H54 (cell line): ENCODE measurements at regions not wholly inside any gene's neighbourhood (a gene's known extent, or its start where the extent isn't known, plus 50 kb on each side); places are given as distances from the start of the nearest gene placed in this dataset.

ENCODE experiments used
- DNase-seq: peaks from one replicate; pipeline ENCODE4 v3.0.0; 2011; ENCODE audit warnings: low spot score, mixed read lengths; ENCODE audit not compliant: insufficient read length
- FAIRE-seq: peaks from 3 replicates; lab custom pipeline; 2011; peaks lifted over from hg19 to GRCh38; lab: Jason Lieb, UNC
- POLR2A ChIP-seq: IDR thresholded peaks from 2 replicates; pipeline ENCODE4 v1.6.1; 2011; ENCODE audit warnings: low read depth, mild to moderate bottlenecking, low read length

DNA sequence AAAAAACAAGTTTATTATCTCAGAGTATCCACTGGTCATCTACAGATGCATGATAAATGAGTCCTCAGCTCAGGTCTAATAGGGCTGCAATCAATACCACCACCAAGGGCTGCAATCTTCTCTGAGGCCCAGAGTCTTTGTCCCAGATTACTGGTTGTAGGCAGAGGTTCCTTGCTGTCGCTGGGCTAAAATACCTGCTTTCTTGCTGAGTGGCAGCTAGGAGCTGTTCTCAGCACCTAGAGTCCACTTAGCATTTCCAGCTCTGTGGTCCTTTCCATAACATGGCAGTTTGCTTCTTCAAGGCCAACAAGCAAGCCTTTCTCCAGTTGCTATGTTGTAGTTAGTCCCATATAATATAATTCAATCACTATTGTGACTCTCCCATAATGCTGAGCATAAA is 351.3 kb downstream of the SLITRK1 start:
- no peak for FAIRE-seq
- DNase-seq: no peak
- TF ChIP-seq POLR2A: no peak

DNA sequence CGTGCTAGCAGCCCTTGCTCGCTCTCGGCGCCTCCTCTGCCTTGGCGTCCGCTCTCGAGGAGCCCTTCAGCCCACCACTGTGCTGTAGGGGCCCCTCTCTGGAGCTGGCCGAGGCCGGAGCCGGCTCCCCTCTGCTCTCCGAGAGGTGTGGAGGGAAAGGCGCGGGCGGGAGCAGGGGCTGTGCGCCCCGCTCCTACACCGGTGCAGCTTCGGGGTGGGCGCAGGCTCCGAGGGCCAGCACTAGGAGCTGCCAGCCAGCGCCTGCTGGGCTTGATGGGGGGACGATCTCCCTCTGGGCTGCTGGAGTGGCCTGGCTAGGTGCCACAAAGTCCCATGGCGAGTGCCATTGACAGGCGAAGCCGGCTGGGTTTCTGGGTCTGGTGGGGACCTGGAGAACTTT is 365.5 kb downstream of the SLITRK1 start:
- no peak for DNase-seq
- no peak for TF ChIP-seq POLR2A
- no peak for FAIRE-seq

DNA sequence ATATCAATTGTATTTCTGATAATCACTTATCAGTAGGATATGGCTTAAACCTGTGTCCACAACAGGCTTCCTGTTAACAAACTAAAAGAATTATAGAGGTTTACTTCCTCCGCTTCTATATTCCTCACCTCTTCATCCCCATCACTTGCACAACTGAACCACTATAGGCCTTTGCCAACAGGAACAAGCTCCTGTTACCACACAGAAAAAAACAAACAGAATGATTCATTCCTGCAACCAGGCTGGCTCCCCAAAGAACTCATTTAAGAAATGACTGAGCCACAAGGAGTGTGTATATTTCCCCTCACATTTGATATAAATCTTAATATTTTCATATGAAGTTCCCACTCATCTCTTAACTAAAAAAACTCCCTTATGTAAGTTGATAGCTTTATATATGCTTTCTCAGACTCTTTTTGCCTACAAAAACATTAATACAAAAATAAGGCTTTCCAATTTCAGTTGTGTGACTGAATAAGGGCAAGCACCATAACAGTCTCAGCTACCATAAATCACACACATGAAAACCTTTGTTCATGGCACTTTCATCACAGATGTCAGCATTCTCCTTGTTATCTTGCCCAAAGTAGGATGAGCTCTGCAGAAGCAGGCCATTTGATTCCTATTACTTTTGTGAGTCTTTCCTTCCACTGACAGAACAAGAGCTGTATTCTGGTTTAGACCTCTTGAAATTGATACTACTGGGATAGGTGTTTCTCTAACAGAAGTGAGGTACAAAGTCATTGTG is 366.8 kb downstream of the SLITRK1 start:
- peak; percentile 88 for FAIRE-seq
- DNase-seq: peak; percentile 7
- TF ChIP-seq POLR2A: no peak

DNA sequence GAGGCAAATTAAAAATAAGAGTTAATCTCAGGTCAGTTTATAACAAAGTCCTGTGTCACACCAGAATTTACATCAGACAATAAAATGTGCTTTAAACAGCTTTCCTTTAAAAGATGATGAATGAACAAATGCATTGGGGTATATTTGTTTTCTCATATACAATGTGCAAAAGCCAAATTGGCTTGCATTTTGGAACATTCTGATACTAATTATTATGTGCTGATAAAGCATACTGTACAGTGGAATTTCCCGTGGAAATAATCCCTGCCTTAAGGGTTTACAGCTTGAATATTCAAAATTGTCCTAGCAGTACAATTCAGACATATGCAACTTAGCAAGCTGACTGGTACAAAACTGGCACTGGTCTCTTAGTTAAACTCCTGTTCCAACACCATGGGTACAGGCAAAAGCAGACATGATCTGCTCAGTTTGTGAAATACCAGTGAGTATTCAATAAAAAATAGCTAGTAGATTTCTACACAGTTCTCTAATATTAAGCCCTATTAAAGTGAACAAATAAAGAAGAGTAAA is 373.4 kb downstream of the SLITRK1 start:
- no peak for TF ChIP-seq POLR2A
- FAIRE-seq: no peak
- no peak for DNase-seq

DNA sequence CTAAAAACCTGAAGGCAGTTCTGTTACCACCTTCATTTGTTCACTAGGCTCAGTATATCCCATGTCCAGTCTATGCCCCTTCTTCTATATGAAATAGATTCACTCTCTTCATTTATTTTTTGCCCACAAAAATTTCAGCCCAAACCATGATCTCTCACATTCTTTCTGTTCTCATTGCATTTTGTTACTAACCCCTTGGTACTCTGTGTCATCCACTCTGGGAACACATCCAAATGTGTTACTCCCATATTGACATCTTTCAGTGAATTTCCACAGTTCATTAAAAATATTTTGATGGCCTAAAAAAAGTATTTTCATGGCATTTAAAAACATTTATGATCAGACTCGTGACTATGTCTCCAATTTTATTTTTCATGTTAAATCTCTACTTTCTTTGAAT is 378.9 kb downstream of the SLITRK1 start:
- FAIRE-seq (peak; percentile 74), DNase-seq (no peak)
- no peak for TF ChIP-seq POLR2A

DNA sequence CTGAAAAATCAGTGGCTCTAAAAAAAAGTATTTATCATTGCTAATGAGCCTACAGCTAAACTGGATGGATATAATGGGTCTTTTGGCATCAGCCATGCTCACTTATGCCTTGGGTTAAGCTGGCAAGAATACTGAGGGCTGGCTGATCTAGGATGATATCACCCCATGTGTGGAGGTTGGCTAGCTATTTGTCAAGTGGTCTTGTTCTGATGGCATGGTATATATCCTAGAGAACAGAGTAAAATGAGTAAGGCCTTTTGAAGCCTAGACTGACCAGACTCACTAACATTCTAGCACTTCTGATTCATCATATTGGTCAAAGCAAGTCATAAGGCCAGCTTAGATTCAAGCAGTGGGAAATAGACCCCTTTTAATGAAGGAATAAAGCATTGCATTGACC is 383.0 kb downstream of the SLITRK1 start:
- no peak for DNase-seq
- peak; percentile 80 for FAIRE-seq
- TF ChIP-seq POLR2A: no peak

DNA sequence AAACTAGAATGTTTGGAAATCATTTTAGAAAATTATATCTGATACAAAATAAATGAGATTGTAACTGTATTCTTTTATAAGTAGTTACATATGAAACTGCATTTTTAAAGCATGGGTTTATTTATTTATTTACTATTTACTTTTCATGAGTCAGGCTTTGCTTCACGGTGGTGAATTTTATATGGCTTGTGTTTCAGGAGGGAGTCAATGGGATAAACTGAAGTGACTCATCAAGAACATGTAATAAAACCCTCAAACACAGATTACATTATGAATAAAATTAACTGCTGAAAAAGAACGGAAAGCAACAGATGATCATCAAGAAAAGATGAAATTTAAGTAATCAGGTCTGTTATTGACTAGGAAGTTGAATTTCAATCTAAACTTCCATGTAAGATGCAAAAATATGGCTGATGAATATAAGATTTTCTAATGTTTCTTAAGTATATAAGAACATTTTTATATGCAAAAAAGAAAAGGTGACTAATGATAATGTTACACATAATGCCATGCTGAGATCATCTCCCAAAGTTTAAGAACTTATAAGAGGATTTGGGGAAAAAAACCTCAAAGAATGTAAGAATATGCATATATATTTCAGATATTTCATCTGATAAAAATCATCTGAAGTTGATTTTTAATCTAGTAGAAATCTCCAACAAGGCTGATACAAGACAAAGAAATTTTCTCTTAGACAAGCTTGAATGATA is 383.6 kb downstream of the SLITRK1 start:
- DNase-seq (no peak), FAIRE-seq (peak; percentile 23)
- no peak for TF ChIP-seq POLR2A

DNA sequence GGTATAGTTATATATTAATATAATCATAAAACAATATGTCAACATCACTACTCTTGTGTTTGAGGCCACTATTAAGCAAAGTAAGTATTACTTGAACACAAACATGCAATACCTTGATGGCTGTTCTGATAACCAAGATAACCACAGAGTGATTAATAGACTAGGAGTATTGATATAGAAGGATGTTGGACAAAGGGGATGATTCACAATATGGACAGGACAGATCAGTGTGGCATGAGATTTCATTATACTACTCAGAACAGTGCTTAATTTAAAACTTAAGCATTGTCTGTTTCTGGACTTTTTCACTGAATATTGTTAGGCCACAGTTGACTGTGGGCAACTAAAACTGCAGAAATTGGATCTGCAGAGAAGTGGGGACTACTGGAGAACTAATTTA is 384.2 kb downstream of the SLITRK1 start:
- TF ChIP-seq POLR2A: no peak

DNA sequence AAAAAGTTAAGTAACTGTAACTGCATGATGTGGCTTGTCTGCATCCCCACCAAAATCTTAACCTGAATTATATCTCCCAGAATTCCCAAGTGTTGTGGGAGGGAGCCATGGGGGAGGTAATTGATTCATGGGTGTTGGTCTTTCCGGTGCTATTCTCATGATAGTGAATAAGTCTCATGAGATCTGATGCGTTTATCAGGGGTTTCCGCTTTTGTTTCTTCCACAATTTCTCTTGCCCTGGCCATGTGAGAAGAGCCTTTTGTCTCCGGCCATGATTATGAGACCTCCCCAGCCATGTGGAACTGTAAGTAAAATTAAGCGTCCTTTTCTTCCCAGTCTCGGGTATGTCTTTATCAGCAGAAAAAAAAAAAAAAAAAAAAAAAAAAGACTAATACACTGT is 385.8 kb downstream of the SLITRK1 start:
- no peak for TF ChIP-seq POLR2A
- DNase-seq (no peak), FAIRE-seq (peak; percentile 30)

More for the DNA sequence above, 384.2 kb downstream of the SLITRK1 start:
- FAIRE-seq (peak; percentile 45), DNase-seq (no peak)

DNA sequence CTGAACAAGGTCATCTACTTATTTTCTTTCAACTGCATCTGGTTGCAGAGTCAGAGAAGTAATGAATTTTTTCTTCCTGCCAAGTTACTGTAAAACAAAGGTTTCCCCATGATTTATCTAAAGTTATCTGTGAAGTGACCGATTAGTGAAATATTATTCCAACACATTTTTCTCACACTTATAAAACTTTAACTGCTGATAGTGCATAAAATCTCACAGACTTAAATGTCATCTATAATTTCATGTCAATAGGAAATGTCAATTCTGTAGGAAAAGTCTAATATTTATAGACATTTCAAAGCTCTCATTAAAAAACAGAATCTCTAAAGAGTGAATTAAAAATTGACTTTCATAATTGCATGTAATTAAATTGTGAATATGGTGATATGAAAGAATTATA is 397.2 kb downstream of the SLITRK1 start:
- FAIRE-seq (no peak), DNase-seq (no peak)
- TF ChIP-seq POLR2A: no peak

DNA sequence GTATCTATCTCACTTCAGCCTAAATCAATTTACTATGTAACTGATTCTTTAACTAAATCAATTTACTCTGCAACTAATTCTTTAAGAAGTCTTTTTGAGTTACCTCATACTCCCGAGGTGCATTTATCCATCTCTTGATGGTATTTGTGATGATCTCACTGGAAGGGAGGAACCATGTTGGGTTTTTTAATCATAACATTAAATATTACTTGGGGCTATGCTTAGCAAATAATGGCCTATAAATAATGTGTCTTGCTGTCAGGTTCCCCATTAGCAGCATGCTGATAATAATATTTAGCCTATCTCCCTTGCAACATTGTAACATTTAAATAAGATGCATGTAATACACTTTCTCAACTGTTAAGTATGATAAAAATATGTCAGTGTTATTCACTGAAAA is 411.3 kb downstream of the SLITRK1 start:
- TF ChIP-seq POLR2A: no peak
- FAIRE-seq: no peak
- DNase-seq: no peak

DNA sequence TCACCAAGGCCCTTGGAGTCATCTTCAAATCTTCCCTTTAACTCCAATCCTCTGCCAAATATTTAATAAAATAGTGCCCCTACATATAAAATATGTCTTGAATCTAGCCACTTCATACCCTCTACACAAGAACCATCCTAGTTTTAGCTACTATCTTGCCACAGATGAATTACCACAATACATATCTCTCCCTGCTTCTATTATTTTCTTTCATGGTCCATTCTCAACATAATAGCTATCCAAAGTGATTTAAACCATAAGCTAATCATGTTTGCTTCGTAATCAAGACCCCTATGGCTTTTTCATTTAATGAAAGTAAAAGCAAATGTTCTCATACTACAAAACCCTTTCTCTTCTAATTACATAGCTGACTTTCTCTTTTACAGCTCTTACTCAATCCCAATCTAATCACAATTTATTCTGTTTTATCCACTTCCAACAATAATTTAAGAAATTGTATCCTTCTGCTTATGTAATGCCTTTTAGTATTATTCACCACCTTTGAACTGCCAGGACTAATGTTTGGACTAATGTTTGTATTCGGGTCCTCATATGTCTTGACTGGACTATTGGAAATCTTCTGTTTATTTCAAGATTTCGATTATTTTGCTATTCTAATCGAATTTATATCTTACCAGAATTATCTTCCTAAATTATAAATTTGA is 412.0 kb downstream of the SLITRK1 start:
- no peak for FAIRE-seq
- TF ChIP-seq POLR2A: no peak
- no peak for DNase-seq

DNA sequence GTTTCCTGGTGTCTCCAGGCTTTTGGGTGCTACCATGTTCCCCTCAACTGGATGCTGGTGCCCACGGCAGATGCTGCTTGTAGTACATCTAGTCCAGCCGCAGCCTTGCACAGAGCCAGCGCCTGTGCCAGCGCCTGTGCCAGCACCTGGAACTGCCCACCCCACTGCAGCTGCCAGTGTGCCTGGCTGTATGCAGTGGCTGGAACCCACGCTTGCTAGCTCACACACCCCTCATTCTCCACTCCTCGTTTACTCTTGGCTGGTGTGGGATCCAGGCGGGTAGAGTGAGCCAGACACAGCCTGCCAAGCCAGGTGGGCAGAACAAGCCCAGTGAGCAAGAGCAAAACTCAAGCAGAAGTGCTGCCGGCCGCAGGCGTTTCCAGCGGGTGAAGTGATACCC is 428.6 kb downstream of the SLITRK1 start:
- DNase-seq (no peak), FAIRE-seq (no peak)
- no peak for TF ChIP-seq POLR2A

DNA sequence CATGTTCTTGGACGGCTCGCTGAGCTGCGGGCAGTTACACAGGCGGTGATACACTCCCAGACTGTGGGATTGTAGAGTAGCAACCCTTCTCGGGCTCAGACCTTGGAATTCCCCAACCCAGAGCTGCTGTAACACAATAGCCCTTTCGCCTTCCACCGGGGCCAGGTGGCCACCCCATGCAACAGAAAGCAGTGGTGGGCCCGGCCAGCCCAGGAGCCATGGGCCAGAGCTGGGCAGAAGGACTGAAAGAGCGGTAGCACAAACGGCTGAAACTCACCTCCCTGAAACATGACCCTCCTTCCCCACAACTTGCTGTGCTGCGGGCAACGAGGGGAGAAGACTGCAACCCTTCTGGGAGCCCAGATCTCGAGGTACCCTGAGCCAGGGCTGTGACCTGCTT is 429.0 kb downstream of the SLITRK1 start:
- TF ChIP-seq POLR2A: no peak
- no peak for DNase-seq

More for the DNA sequence above, 429.0 kb downstream of the SLITRK1 start:
- FAIRE-seq: no peak
